Esophagus muscularis mucosa (tissue), 4 donors: ENCODE measurements at regions not wholly inside any gene's neighbourhood (a gene's known extent, or its start where the extent isn't known, plus 50 kb on each side); places are given as distances from the start of the nearest gene placed in this dataset.

ENCODE experiments used
- EP300 ChIP-seq: sonication (generic); formaldehyde crosslinking; IDR thresholded peaks from one replicate; pipeline ENCODE4 v1.6.1; 2017; ENCODE audit warnings: antibody characterized with exemption
- POLR2A ChIP-seq: fragments of 450-650 bp; IDR thresholded peaks from one replicate; pipeline ENCODE4 v1.6.1; 2017; ENCODE audit warnings: antibody characterized with exemption, moderate library complexity, mild to moderate bottlenecking, low read depth
- TF ChIP-seq, protein P1 (sequence below), 3 experiments: fragments of 200-600 bp in 2 of 3; fragments of 450-650 bp in 1 of 3; sonication (generic) in 2 of 3; IDR thresholded peaks; one replicate each; pipeline ENCODE4 v1.5.1; 2017 to 2019; ENCODE audit warnings: antibody characterized with exemption in 3 of 3, mild to moderate bottlenecking in 2 of 3, moderate library complexity in 1 of 3

- TF ChIP-seq EP300 (no peak), POLR2A (no peak)
- TF ChIP-seq, protein P1, sequence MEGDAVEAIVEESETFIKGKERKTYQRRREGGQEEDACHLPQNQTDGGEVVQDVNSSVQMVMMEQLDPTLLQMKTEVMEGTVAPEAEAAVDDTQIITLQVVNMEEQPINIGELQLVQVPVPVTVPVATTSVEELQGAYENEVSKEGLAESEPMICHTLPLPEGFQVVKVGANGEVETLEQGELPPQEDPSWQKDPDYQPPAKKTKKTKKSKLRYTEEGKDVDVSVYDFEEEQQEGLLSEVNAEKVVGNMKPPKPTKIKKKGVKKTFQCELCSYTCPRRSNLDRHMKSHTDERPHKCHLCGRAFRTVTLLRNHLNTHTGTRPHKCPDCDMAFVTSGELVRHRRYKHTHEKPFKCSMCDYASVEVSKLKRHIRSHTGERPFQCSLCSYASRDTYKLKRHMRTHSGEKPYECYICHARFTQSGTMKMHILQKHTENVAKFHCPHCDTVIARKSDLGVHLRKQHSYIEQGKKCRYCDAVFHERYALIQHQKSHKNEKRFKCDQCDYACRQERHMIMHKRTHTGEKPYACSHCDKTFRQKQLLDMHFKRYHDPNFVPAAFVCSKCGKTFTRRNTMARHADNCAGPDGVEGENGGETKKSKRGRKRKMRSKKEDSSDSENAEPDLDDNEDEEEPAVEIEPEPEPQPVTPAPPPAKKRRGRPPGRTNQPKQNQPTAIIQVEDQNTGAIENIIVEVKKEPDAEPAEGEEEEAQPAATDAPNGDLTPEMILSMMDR (IDR thresholded peaks at IDR 0.05), result no peak
These were observed 258.4 kb upstream of the SP8 start for GRCh38 chr7:21044913-21045568.
